ENCODE measurements at regions not wholly inside any gene's neighbourhood (a gene's known extent, or its start where the extent isn't known, plus 50 kb on each side); places are given as distances from the start of the nearest gene placed in this dataset.

DNA sequence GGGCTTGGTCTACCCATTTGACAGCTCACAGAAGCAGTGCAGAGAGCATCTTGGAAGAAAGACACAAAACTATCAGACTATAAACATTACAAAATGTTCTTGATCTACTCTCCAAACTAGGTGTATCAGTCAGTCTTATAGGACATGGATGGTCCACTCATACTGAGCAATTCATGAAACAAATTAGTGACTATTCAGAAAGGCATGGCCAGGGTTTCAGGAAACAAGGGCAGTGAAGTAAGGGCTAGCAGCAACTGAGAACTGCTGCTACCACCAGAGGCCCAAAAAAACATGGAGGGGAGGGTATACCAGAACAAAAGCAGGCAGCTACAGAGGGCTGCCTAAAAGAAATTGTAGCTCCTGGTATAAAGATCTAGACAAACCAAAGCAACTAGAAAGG is 287.0 kb downstream of the PIK3R1 start:
- TF ChIP-seq, protein P1, sequence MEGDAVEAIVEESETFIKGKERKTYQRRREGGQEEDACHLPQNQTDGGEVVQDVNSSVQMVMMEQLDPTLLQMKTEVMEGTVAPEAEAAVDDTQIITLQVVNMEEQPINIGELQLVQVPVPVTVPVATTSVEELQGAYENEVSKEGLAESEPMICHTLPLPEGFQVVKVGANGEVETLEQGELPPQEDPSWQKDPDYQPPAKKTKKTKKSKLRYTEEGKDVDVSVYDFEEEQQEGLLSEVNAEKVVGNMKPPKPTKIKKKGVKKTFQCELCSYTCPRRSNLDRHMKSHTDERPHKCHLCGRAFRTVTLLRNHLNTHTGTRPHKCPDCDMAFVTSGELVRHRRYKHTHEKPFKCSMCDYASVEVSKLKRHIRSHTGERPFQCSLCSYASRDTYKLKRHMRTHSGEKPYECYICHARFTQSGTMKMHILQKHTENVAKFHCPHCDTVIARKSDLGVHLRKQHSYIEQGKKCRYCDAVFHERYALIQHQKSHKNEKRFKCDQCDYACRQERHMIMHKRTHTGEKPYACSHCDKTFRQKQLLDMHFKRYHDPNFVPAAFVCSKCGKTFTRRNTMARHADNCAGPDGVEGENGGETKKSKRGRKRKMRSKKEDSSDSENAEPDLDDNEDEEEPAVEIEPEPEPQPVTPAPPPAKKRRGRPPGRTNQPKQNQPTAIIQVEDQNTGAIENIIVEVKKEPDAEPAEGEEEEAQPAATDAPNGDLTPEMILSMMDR (IDR thresholded peaks at IDR 0.05 in 2 of 3, conservative IDR thresholded peaks at IDR 0.05 in 1 of 3; ENCODE audit: borderline replicate concordance in 1 of 3, insufficient read depth in 1 of 3, low read depth in 2 of 3, low read length in 2 of 3) = no peak
- TF ChIP-seq SIN3A (IDR thresholded peaks at IDR 0.05; ENCODE audit: low read depth) (no peak), EZH2 (IDR thresholded peaks at IDR 0.05) (no peak), POLR2A (IDR thresholded peaks at IDR 0.05; ENCODE audit: borderline replicate concordance, extremely low read depth, insufficient read depth, insufficient read length) (no peak), SRF (IDR thresholded peaks at IDR 0.05; ENCODE audit: low read depth) (no peak)

Measured in HCT116 (cell line).